Renal pelvis (tissue), 1 donor: ENCODE measurements at regions not wholly inside any gene's neighbourhood (a gene's known extent, or its start where the extent isn't known, plus 50 kb on each side); places are given as distances from the start of the nearest gene placed in this dataset.
A peak's percentile ranks its signal among the peaks of the same experiment; 100 is the strongest.

Source experiments
- DNase-seq: peaks from one replicate; pipeline ENCODE4 v3.0.0-alpha.2; 2013

- DNase-seq, result peak; percentile 3
Measured at GRCh38 chr10:43000651-43001426, 76.0 kb upstream of the RET start.

- DNase-seq, result no peak
Measured at GRCh38 chr10:43001427-43001795, 75.5 kb upstream of the RET start.

GRCh38 chr10:43002596-43002995, 74.3 kb upstream of the RET start:
- no peak for DNase-seq

- no peak for DNase-seq
Measured at GRCh38 chr10:43006490-43006889, 70.4 kb upstream of the RET start.

- DNase-seq, result no peak
Measured at GRCh38 chr10:43012578-43012977, 64.3 kb upstream of the RET start.

GRCh38 chr10:43013065-43013464, 63.8 kb upstream of the RET start:
- no peak for DNase-seq

GRCh38 chr10:43024524-43024923, 52.3 kb upstream of the RET start:
- no peak for DNase-seq

- DNase-seq, result no peak
Measured at GRCh38 chr10:43024942-43025700, 51.7 kb upstream of the RET start.

- no peak for DNase-seq
Measured at GRCh38 chr10:43026039-43026973, 50.6 kb upstream of the RET start.
